ENCODE measurements at regions not wholly inside any gene's neighbourhood (a gene's known extent, or its start where the extent isn't known, plus 50 kb on each side); places are given as distances from the start of the nearest gene placed in this dataset.

- H3K4me3 ChIP-seq (ENCODE audit: low read length), result no peak overlapping the region
- no peaks in the 10 kb centered on the region for H4K20me1 ChIP-seq (ENCODE audit: low read length)
- intact Hi-C loops (cut with micrococcal nuclease), result loop anchor here (5.0 to 10.0 kb wide), 2 partner anchors 94 to 233 kb away; no protein-coding TSS in a partner anchor
- H3K4me1 ChIP-seq (ENCODE audit: insufficient read depth, low read length), result peaks cover 35% of the 10 kb centered on the region
- H3K36me3 ChIP-seq (ENCODE audit: low read depth, low read length), result no peaks in the 10 kb centered on the region
- H3K27me3 ChIP-seq (ENCODE audit: low read length), result no peaks in the 10 kb centered on the region
- no peaks in the 10 kb centered on the region for H3K79me2 ChIP-seq (ENCODE audit: low read length)
- H3K27ac ChIP-seq (ENCODE audit: low read length), result peak overlapping the region; percentile 42; the same call in 1 of the 2 replicates
- H2AFZ ChIP-seq (ENCODE audit: low read length), result no peak overlapping the region
- peak overlapping the region; percentile 65; the same call in 1 of the 2 replicates for H3K4me2 ChIP-seq (ENCODE audit: low read length)
- DNase-seq (peak; percentile 91), ATAC-seq (peak; percentile 96)
- ChIA-PET CTCF (interaction anchor here (0.7 kb wide), 1 partner anchor 194 kb away, joined by 4 read pairs; no protein-coding TSS in a partner anchor), POLR2A (ENCODE audit: unreplicated experiment) (no interaction called here)
- no peak overlapping the region for H3K9ac ChIP-seq (ENCODE audit: low read length)
- TF ChIP-seq EZH2phosphoT487 (IDR thresholded peaks at IDR 0.05; ENCODE audit: borderline replicate concordance, low read length) (no peak), EZH2 (IDR thresholded peaks at IDR 0.05; ENCODE audit: low read length, unreplicated experiment) (no peak)
- H3K9me2 ChIP-seq (replicated peaks; ENCODE audit: low read length), result no peaks in the 10 kb centered on the region
- BruUV-seq (replicated peaks), result no TSS peak
- no peaks in the 10 kb centered on the region for H3K9me3 ChIP-seq (ENCODE audit: low read length)
- H3F3A ChIP-seq (ENCODE audit: low read length, unreplicated experiment), result peaks cover 4% of the 10 kb centered on the region
Observed at GRCh38 chr4:30950737-30951136, 230.6 kb downstream of the PCDH7 start.

DNA sequence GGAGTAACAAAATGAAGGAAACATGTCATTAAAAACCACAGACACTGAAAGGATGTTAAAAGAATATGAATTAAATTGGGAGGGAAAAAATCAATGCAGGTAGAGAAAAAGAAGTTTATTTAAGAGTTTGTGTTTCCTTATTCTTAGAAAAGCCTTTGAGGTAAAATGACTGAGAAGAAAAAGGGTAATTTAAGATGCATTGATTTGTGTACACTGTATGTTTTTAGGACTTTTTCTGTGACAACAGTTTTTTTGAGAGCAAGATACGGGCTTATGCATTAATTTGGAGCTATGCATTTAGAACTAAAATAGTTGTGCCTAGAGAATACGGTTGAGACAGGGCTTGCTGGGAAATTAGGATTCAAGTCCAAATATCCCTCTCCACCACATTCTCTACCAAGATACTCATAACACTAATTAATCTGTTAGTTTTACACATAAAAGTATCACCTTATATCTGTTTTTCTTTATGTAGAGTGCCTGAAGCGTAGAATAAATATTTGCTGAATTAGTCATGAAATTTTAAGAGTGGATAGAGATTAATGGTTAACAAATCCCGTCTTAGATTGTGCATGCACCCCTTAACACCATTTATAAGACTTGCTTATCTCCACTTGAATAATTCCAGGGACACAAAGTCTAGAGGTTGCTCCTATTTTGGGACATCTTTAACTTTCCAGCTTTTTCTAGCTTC lies 232.5 kb downstream of the PCDH7 start:
- Histone ChIP-seq H3K79me2 (ENCODE audit: low read length) (no peaks in the 10 kb centered on the region), H2AFZ (ENCODE audit: low read length) (no peak overlapping the region), H3K9ac (ENCODE audit: low read length) (no peak overlapping the region), H3K4me1 (ENCODE audit: insufficient read depth, low read length) (peaks cover 35% of the 10 kb centered on the region), H3F3A (ENCODE audit: low read length, unreplicated experiment) (peaks cover 4% of the 10 kb centered on the region), H4K20me1 (ENCODE audit: low read length) (no peaks in the 10 kb centered on the region), H3K36me3 (ENCODE audit: low read depth, low read length) (no peaks in the 10 kb centered on the region), H3K4me2 (ENCODE audit: low read length) (peak overlapping the region; percentile 57), H3K9me3 (ENCODE audit: low read length) (no peaks in the 10 kb centered on the region), H3K27me3 (ENCODE audit: low read length) (no peaks in the 10 kb centered on the region), H3K27ac (ENCODE audit: low read length) (no peak overlapping the region), H3K4me3 (ENCODE audit: low read length) (no peak overlapping the region), H3K9me2 (replicated peaks; ENCODE audit: low read length) (no peaks in the 10 kb centered on the region)
- peak; percentile 26 for ATAC-seq
- DNase-seq, result peak; percentile 53
- ChIA-PET CTCF (no interaction called here), POLR2A (ENCODE audit: unreplicated experiment) (no interaction called here)
- intact Hi-C loops (cut with micrococcal nuclease), result loop anchor here (5.0 to 10.0 kb wide), 2 partner anchors 92 to 235 kb away; no protein-coding TSS in a partner anchor
- BruUV-seq (replicated peaks), result no TSS peak
- TF ChIP-seq CTCF (conservative IDR thresholded peaks at IDR 0.05; ENCODE audit: low read depth, low read length) (no peak), EZH2 (IDR thresholded peaks at IDR 0.05; ENCODE audit: low read length, unreplicated experiment) (no peak), EZH2phosphoT487 (IDR thresholded peaks at IDR 0.05; ENCODE audit: borderline replicate concordance, low read length) (no peak)

DNA sequence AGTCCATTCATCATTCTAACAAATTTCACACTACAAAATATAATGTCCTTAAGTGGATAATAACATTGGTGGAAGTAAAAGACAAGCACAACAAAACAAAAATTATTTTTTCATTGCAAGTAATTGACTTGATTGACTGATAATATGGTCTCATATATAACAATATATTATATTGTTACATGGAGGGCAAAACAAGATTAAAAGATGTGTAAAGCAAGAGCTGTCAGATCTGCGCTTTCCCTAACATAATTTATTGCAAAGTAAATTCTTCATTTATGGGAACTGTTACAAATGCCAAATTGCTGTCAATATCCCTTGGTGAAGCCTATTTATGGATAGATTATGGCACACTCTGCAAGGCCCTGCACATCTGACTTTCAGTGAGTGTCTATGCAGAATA lies 233.6 kb downstream of the PCDH7 start:
- Histone ChIP-seq H3K79me2 (ENCODE audit: low read length) (no peaks in the 10 kb centered on the region), H3K9me2 (replicated peaks; ENCODE audit: low read length) (no peaks in the 10 kb centered on the region), H3K4me3 (ENCODE audit: low read length) (no peak overlapping the region), H3K4me1 (ENCODE audit: insufficient read depth, low read length) (peaks cover 32% of the 10 kb centered on the region), H4K20me1 (ENCODE audit: low read length) (no peaks in the 10 kb centered on the region), H3K36me3 (ENCODE audit: low read depth, low read length) (no peaks in the 10 kb centered on the region), H3F3A (ENCODE audit: low read length, unreplicated experiment) (peaks cover 4% of the 10 kb centered on the region), H3K27me3 (ENCODE audit: low read length) (no peaks in the 10 kb centered on the region), H2AFZ (ENCODE audit: low read length) (no peak overlapping the region), H3K9ac (ENCODE audit: low read length) (no peak overlapping the region), H3K4me2 (ENCODE audit: low read length) (no peak overlapping the region), H3K27ac (ENCODE audit: low read length) (no peak overlapping the region), H3K9me3 (ENCODE audit: low read length) (no peaks in the 10 kb centered on the region)
- CTCF ChIA-PET, result interaction anchor here (0.7 kb wide), 1 partner anchor 106 kb away, joined by 4 read pairs; no protein-coding TSS in a partner anchor
- no TSS peak for BruUV-seq (replicated peaks)
- POLR2A ChIA-PET (ENCODE audit: unreplicated experiment), result interaction anchor here (0.8 kb wide), 1 partner anchor 184 kb away, joined by 9 read pairs; no protein-coding TSS in a partner anchor
- TF ChIP-seq CTCF (conservative IDR thresholded peaks at IDR 0.05; ENCODE audit: low read depth, low read length) (no peak), EZH2phosphoT487 (IDR thresholded peaks at IDR 0.05; ENCODE audit: borderline replicate concordance, low read length) (no peak), EZH2 (IDR thresholded peaks at IDR 0.05; ENCODE audit: low read length, unreplicated experiment) (no peak)
- intact Hi-C loops (cut with micrococcal nuclease), result loop anchor here (5.0 to 10.0 kb wide), 2 partner anchors 91 to 236 kb away; no protein-coding TSS in a partner anchor
- DNase-seq, result no peak
- ATAC-seq, result no peak
